IPS DF 6.9 (cell line): ENCODE measurements at regions not wholly inside any gene's neighbourhood (a gene's known extent, or its start where the extent isn't known, plus 50 kb on each side); places are given as distances from the start of the nearest gene placed in this dataset.

Experiments used
- DNase-seq: peaks from one replicate; pipeline ENCODE4 v3.0.0-alpha.2; 2013; ENCODE audit warnings: low read depth, low spot score
- H3K27ac ChIP-seq: one replicate; pipeline ENCODE4 v1.5.1; 2013; ENCODE audit warnings: low read length, control low read depth
- H3K27me3 ChIP-seq: 2 replicates; pipeline ENCODE4 v1.6.1; 2013; ENCODE audit warnings: mild to moderate bottlenecking, low read length; ENCODE audit not compliant: control insufficient read depth, insufficient read depth
- H3K36me3 ChIP-seq: 2 replicates; pipeline ENCODE4 v1.6.1; 2013; ENCODE audit warnings: low read length; ENCODE audit not compliant: control insufficient read depth, insufficient read depth
- H3K4me1 ChIP-seq: 2 replicates; pipeline ENCODE4 v1.6.1; 2013; ENCODE audit warnings: low read length; ENCODE audit not compliant: control insufficient read depth, insufficient read depth
- H3K4me3 ChIP-seq: 2 replicates; pipeline ENCODE4 v1.5.1; 2013; ENCODE audit warnings: mild to moderate bottlenecking, low read length
- H3K9me3 ChIP-seq: 2 replicates; pipeline ENCODE4 v1.6.1; 2013; ENCODE audit warnings: low read length, inconsistent platforms; ENCODE audit not compliant: control insufficient read depth, insufficient read depth
- WGBS: extraction: QIAGEN DNeasy Blood & Tissue Kit; methylation state at CpG from one replicate; pipeline ENCODE4 v1.1.7; 2013; ENCODE audit warnings: mixed read lengths, missing lambda C conversion rate; ENCODE audit not compliant: insufficient read length, insufficient coverage; 5-methylcytosine and 5-hydroxymethylcytosine counted together

DNA sequence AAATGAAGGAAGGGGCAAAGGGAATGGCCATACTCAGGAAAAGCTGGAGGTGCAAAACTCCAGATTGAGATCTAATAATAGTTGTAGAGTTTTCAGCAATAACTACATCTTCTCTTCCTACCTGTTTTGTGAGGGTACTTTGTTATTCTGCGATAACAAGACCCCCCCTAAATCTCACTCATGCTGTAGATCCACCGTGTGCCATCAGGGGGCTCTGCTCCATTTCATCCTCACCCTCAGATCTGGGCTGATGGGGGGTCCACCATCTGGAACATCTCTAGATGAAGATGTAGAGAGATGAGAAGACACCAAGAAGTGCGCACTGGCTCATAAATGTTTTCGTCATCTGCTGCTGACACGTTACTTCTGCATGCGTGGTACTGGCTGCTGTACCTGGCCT lies 135.9 kb upstream of the KIRREL3 start:
- Histone ChIP-seq H3K4me3 (no peak overlapping the region), H3K27ac (no peak overlapping the region), H3K4me1 (no peaks in the 10 kb centered on the region), H3K27me3 (no peaks in the 10 kb centered on the region), H3K36me3 (no peaks in the 10 kb centered on the region), H3K9me3 (no peaks in the 10 kb centered on the region)
- peak; percentile 9 for DNase-seq
- WGBS, result no CpG with 5 or more reads among the region's 6 CpGs

DNA sequence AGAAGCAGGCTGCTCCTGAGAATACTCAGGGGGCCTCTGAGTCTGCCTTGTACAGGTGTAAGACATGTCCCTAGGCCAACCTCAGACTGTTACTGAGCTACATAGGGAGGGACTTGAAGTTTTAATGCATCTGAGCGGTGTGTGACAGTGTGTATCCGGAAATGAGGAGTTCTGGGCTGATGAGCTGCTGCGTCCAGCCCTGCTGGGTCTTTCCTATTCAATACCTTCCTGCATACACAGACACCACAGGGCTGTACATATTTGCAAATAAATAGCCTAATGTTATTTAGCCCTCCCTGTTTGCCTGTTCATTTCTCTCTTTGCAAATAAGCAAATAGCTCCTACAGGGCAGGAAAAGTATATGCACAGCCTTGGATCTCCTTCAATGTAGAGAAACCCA lies 134.7 kb upstream of the KIRREL3 start:
- Histone ChIP-seq H3K9me3 (no peaks in the 10 kb centered on the region), H3K4me1 (no peaks in the 10 kb centered on the region), H3K27me3 (no peaks in the 10 kb centered on the region), H3K4me3 (no peak overlapping the region), H3K27ac (no peak overlapping the region), H3K36me3 (no peaks in the 10 kb centered on the region)
- no peak for DNase-seq
- WGBS, result no CpG with 5 or more reads among the region's 3 CpGs

DNA sequence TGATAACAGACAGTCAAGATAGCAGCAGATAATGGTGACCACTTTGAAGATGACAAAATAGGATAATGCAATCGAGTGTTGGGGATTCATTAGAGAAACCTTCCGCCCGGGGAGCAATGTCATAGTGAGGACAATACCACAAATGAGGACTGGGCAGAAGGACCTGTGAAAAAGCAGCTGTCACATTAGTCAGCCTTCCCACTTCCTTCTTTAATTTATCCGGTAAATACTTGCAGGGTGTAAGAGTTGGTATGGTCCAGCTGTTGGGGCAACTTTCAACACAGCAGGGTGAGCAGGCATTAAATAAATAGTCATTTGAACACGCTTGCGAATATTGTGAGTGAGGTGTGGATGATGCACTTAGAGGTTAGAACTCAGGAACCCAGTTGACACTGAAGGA lies 132.5 kb upstream of the KIRREL3 start:
- Histone ChIP-seq H3K36me3 (no peaks in the 10 kb centered on the region), H3K9me3 (no peaks in the 10 kb centered on the region), H3K27me3 (no peaks in the 10 kb centered on the region), H3K4me3 (no peak overlapping the region), H3K27ac (no peak overlapping the region), H3K4me1 (no peaks in the 10 kb centered on the region)
- WGBS, result no CpG with 5 or more reads among the region's 6 CpGs
- DNase-seq, result no peak

DNA sequence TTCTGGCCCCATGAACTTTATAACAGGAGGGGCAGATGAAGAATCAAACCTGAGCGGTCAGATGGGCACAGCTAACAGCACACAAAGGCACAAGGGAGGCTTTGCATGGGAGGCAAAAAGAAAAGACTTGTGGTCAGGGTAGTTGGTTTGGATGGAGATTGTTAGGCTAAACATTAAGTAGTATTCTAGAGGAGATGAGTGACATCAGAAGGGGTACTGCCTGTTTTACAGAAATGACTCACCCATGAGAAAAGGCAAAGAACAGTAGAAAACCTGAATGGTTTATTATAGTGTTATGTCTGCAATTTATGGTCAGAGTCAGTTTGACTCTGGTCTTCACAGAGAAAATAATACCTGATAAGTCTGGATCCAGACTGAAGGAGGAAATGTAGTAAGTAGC lies 129.8 kb upstream of the KIRREL3 start:
- Histone ChIP-seq H3K36me3 (no peaks in the 10 kb centered on the region), H3K4me1 (no peaks in the 10 kb centered on the region), H3K27me3 (no peaks in the 10 kb centered on the region), H3K4me3 (no peak overlapping the region), H3K9me3 (no peaks in the 10 kb centered on the region), H3K27ac (no peak overlapping the region)
- no CpG with 5 or more reads among the region's 1 CpG for WGBS
- DNase-seq, result no peak

DNA sequence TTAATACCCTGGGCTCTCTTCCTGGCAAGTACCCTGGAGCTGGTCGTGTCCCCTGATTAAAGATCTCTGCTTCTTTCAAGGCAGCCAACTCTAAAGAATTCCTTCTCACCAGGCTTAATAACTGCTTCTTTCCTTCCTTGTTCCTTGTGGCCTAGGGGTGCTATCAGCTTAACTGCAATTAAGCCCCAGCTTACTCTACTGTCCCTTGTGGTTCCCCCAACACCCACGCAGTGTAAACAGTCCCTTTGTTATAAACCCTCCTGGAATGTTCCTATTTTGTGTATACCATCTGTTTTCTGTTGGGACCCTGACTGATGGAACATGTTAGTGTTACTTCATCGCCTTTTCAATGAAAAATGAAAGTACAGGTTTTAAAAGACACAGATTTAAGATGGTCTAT lies 126.4 kb upstream of the KIRREL3 start:
- Histone ChIP-seq H3K9me3 (no peaks in the 10 kb centered on the region), H3K27me3 (no peaks in the 10 kb centered on the region), H3K4me1 (0 out of 2 replicates have a peak, but pooled peaks cover 1% of the 10 kb centered on the region), H3K36me3 (no peaks in the 10 kb centered on the region), H3K4me3 (no peak overlapping the region), H3K27ac (no peak overlapping the region)
- DNase-seq, result no peak
- WGBS, result no CpG with 5 or more reads among the region's 3 CpGs

DNA sequence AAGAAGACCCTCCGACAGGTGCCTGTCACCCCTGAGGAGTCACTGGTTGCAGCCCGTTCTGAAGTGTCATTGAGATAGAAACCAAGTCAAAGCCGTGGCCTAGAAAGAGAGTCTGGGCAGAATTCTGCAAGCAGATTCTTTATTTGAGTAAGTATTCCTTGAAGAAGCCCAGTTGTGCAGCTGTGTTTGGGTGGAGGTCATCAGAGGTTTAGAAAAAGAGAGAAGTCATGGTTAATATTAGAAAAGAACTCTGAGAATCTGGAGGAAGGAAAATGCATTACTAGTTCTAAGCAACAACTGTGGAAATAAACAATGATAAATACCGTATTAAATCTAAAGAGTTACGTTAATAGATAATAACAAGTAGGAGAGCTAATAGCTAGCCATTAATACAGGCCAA lies 118.8 kb upstream of the KIRREL3 start:
- WGBS, result no CpG with 5 or more reads among the region's 5 CpGs
- no peak for DNase-seq
- H3K9me3 ChIP-seq, result no peaks in the 10 kb centered on the region
- H3K36me3 ChIP-seq, result no peaks in the 10 kb centered on the region
- H3K27ac ChIP-seq, result no peak overlapping the region
- 0 out of 2 replicates have a peak, but pooled peaks cover under 1% of the 10 kb centered on the region for H3K4me1 ChIP-seq
- no peak overlapping the region for H3K4me3 ChIP-seq
- no peaks in the 10 kb centered on the region for H3K27me3 ChIP-seq

DNA sequence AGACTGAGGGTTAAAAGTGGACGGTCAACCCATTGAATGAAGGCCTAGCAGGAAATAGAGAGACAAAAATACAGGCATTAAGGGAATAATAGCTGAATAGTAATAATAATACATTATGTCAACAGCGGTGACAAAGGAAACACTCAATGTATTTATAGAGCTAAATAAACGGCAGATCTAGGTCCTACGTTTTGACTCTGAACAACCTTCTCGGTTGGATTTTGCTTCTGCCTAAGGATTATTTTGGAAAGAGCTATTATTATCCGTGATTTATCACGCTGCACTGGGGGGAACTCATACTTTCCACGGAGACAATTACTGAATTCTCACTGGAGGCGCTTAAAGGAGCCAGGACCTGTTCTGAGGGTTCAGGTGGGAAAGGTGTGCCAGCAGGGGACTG lies 118.2 kb upstream of the KIRREL3 start:
- H3K27me3 ChIP-seq, result no peaks in the 10 kb centered on the region
- no peaks in the 10 kb centered on the region for H3K4me1 ChIP-seq
- no peak overlapping the region for H3K4me3 ChIP-seq
- no CpG with 5 or more reads among the region's 9 CpGs for WGBS
- H3K27ac ChIP-seq, result no peak overlapping the region
- H3K9me3 ChIP-seq, result no peaks in the 10 kb centered on the region
- H3K36me3 ChIP-seq, result no peaks in the 10 kb centered on the region
- DNase-seq, result no peak

DNA sequence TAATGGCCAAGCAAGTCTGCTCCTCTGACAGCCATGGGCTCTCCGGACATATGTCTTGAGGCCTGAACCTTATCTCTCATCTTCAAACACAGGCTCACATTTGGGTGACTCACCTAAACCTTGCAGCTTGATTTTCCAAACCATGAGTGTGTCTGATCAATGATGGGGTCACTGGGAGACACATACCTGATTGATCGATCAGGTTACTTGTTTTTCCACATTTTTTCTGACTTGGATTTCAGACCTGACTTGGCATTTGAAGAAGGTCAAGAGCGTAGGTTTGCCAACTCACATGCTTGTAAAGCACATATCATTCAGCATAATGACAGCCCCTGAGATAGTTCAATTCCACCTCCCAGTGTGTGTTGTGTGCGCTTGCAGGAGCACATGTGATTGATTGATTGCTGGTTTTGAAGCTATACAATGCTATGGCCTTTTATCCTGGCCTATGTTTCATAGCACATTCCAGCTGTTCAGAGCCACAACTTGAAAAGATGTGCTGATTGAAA lies 116.7 kb upstream of the KIRREL3 start:
- H3K36me3 ChIP-seq, result no peaks in the 10 kb centered on the region
- H3K27ac ChIP-seq, result no peak overlapping the region
- no peaks in the 10 kb centered on the region for H3K27me3 ChIP-seq
- no peak for DNase-seq
- no peaks in the 10 kb centered on the region for H3K4me1 ChIP-seq
- no peak overlapping the region for H3K4me3 ChIP-seq
- no CpG with 5 or more reads among the region's 4 CpGs for WGBS
- H3K9me3 ChIP-seq, result no peaks in the 10 kb centered on the region

DNA sequence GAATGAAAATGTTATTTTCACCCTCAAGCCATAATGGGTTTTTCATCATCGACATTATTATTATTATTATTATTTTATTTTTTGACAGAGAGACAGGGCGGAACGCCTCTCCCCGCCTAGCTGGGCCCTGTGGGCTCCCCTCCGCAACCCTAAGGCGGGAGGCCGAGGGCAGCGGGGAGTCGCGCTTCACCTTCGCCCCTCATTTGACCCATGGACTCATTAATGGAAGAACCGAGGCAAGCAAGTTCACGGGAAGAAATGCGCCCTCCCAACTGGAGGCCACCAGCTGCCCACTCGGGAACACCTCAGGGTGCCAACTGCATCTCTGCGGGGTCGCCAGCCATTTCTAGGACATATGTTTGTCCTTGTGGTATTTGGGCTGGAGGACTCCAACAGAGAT lies 115.3 kb upstream of the KIRREL3 start:
- Histone ChIP-seq H3K36me3 (no peaks in the 10 kb centered on the region), H3K4me1 (peaks cover under 1% of the 10 kb centered on the region; the same call in 1 of the 2 replicates), H3K4me3 (no peak overlapping the region), H3K9me3 (no peaks in the 10 kb centered on the region), H3K27ac (no peak overlapping the region), H3K27me3 (no peaks in the 10 kb centered on the region)
- no peak for DNase-seq
- no CpG with 5 or more reads among the region's 17 CpGs for WGBS

DNA sequence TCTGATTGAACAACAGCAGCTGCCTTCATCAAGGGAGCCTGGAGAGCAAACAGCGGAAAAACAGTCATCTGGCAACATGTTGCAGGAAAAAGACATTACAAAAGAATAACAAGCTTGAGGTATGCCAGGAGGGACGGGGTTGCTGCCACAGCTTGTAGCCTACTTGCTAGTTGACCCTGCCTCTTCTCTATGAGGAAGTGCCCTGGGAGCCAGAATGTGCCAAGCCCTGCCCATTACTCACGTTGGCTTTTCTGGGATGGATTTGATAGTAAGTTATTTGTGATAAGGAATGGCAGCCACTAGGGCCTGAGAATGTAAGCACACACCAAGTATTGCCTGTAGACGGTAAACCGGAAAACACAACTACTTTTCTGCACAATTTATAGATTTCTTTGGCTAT lies 113.5 kb upstream of the KIRREL3 start:
- Histone ChIP-seq H3K27ac (no peak overlapping the region), H3K4me3 (no peak overlapping the region), H3K4me1 (peaks cover 3% of the 10 kb centered on the region; the same call in 1 of the 2 replicates), H3K9me3 (no peaks in the 10 kb centered on the region), H3K36me3 (no peaks in the 10 kb centered on the region), H3K27me3 (no peaks in the 10 kb centered on the region)
- no CpG with 5 or more reads among the region's 5 CpGs for WGBS
- DNase-seq, result no peak

DNA sequence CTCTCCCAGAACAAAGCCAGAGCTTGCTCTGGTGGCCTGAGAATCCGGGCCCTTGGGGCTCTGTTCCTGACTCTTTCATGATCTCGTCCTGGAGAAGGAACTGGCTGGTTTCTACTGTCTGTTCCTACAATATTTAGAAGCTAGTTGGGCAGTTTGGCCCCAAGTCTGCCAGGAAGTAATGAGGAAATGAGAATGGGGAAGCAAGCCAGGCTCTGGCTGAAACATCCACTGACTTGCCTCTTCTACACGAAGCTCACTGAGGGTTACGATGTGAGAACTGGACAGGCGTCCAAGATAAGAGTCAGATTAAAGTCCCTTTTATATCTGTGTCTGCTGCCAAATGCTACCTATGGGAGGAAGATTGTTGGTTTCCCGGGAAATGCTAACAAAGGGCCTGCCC lies 110.0 kb upstream of the KIRREL3 start:
- no CpG with 5 or more reads among the region's 6 CpGs for WGBS
- Histone ChIP-seq H3K36me3 (no peaks in the 10 kb centered on the region), H3K27me3 (no peaks in the 10 kb centered on the region), H3K4me1 (peaks cover 7% of the 10 kb centered on the region; the same call in 1 of the 2 replicates), H3K9me3 (no peaks in the 10 kb centered on the region), H3K4me3 (no peak overlapping the region), H3K27ac (no peak overlapping the region)
- DNase-seq, result no peak
